HCT116 (cell line): ENCODE measurements at regions not wholly inside any gene's neighbourhood (a gene's known extent, or its start where the extent isn't known, plus 50 kb on each side); places are given as distances from the start of the nearest gene placed in this dataset.

Experiments used
- ATAC-seq: fragments of 200-7000 bp; cut with Tn5 transposase; 2 replicates; pipeline ENCODE4 v1.9.1; 2020; ENCODE audit warnings: mild to moderate bottlenecking, moderate library complexity
- BruUV-seq: library from RNA; stranded (reverse); fragments of 400-500 nt; replicated peaks from 2 replicates; lab custom pipeline; 2021; lab: Mats Ljungman, UMichigan
- CTCF ChIA-PET: fragments of 300-600 bp; sonication (Branson Sonifier 250); formaldehyde crosslinking; loops from one replicate; lab custom pipeline; 2021; ENCODE audit warnings: antibody characterized with exemption; lab: Charles Lee
- POLR2A ChIA-PET: fragments of 300-600, 350-600 bp; sonication (Branson Sonifier 250); formaldehyde crosslinking; loops from one replicate; lab custom pipeline; 2021; ENCODE audit warnings: antibody characterized with exemption; lab: Charles Lee
- RAD21 ChIA-PET, 2 experiments: fragments of 300-600 bp; sonication (Branson Sonifier 250); formaldehyde crosslinking; loops; one replicate each; lab custom pipeline; 2023; ENCODE audit warnings: low total read pairs in 2 of 2; ENCODE audit not compliant: uncharacterized antibody in 2 of 2, unreplicated experiment in 2 of 2, low non-redundant PET in 1 of 2; lab: Charles Lee
- DNase-seq: peaks from one replicate; pipeline ENCODE4 v3.0.0-alpha.2; 2010; ENCODE audit warnings: low read depth, low spot score
- H2AFZ ChIP-seq: fragments of 200-600 bp; shearing (Covaris generic), sonication (generic); 2 replicates; pipeline ENCODE4 v1.6.1; 2017; ENCODE audit warnings: low read depth, mixed run types, mixed read lengths, antibody characterized with exemption, low read length; ENCODE audit not compliant: poor library complexity, severe bottlenecking
- H3K27ac ChIP-seq: 2 replicates; pipeline ENCODE4 v1.5.1; 2012; ENCODE audit warnings: low read depth, low read length
- H3K27me3 ChIP-seq: fragments of 200-600 bp; sonication (generic); 2 replicates; pipeline ENCODE4 v1.6.1; 2016; ENCODE audit warnings: mixed run types, low read length, mixed read lengths; ENCODE audit not compliant: insufficient read depth
- H3K36me3 ChIP-seq, 2 experiments: fragments of 200-500 bp in 1 of 2; fragments of 200-600 bp in 1 of 2; sonication (Bioruptor generic) in 1 of 2; sonication (generic) in 1 of 2; 2 replicates each; pipeline versions ENCODE4 v1.5.1 to v1.6.1; 2014 to 2016; ENCODE audit warnings: low read length in 2 of 2, inconsistent platforms in 1 of 2, mixed read lengths in 1 of 2, mixed run types in 1 of 2; ENCODE audit not compliant: insufficient read depth in 2 of 2, control insufficient read depth in 1 of 2
- H3K4me1 ChIP-seq, 2 experiments: fragments of 200-600 bp in 1 of 2; sonication (generic) in 1 of 2; 2 replicates each; pipeline versions ENCODE4 v1.5.1 to v1.6.1; 2012 to 2017; ENCODE audit warnings: low read length in 2 of 2, inconsistent platforms in 1 of 2, mild to moderate bottlenecking in 1 of 2, mixed read lengths in 1 of 2, mixed run types in 1 of 2, moderate library complexity in 1 of 2; ENCODE audit not compliant: insufficient read depth in 2 of 2, control insufficient read depth in 1 of 2
- H3K4me2 ChIP-seq: fragments of 200-600 bp; sonication (generic); 2 replicates; pipeline ENCODE4 v1.6.1; 2017; ENCODE audit warnings: mixed run types, low read length, mixed read lengths
- H3K4me3 ChIP-seq, 2 experiments: fragments of 200-600 bp in 1 of 2; sonication (generic) in 1 of 2; replicated peaks in 1 of 2; 2 replicates each; pipeline ENCODE4 v1.5.1; 2011 to 2016; ENCODE audit warnings: low read length in 2 of 2, control low read depth in 1 of 2, low read depth in 1 of 2, mild to moderate bottlenecking in 1 of 2, mixed read lengths in 1 of 2, mixed run types in 1 of 2
- H3K79me2 ChIP-seq: fragments of 200-600 bp; sonication (generic); 2 replicates; pipeline ENCODE4 v1.6.1; 2017; ENCODE audit warnings: mild to moderate bottlenecking, mixed run types, low read length, moderate library complexity, mixed read lengths; ENCODE audit not compliant: insufficient read depth
- H3K9ac ChIP-seq: fragments of 200-600 bp; sonication (generic); 2 replicates; pipeline ENCODE4 v1.6.1; 2016; ENCODE audit warnings: low read length, mixed read lengths
- H3K9me2 ChIP-seq: fragments of 200-600 bp; sonication (generic), shearing (Covaris generic); 2 replicates; pipeline ENCODE4 v1.6.1; 2017; ENCODE audit warnings: mixed run types, mild to moderate bottlenecking, moderate library complexity; ENCODE audit not compliant: insufficient read depth
- H3K9me3 ChIP-seq, 2 experiments: fragments of 200-500 bp in 1 of 2; fragments of 200-600 bp in 1 of 2; sonication (Bioruptor generic) in 1 of 2; sonication (generic) in 1 of 2; 2 replicates each; pipeline ENCODE4 v1.6.1; 2014 to 2017; ENCODE audit warnings: low read length in 2 of 2, mixed read lengths in 2 of 2, inconsistent platforms in 1 of 2, low read depth in 1 of 2, mild to moderate bottlenecking in 1 of 2, mixed run types in 1 of 2, moderate library complexity in 1 of 2; ENCODE audit not compliant: control insufficient read depth in 1 of 2, insufficient read depth in 1 of 2
- H4K20me1 ChIP-seq: fragments of 200-600 bp; sonication (generic), shearing (Covaris generic); 2 replicates; pipeline ENCODE4 v1.6.1; 2017; ENCODE audit warnings: mixed run types, mild to moderate bottlenecking, moderate library complexity; ENCODE audit not compliant: insufficient read depth
- CBX3 ChIP-seq: IDR thresholded peaks from 2 replicates; pipeline ENCODE4 v1.6.1; 2012; ENCODE audit warnings: low read depth
- EGR1 ChIP-seq: IDR thresholded peaks from 2 replicates; pipeline ENCODE4 v1.6.1; 2012; ENCODE audit warnings: low read depth
- ELF1 ChIP-seq: IDR thresholded peaks from 2 replicates; pipeline ENCODE4 v1.6.1; 2012; ENCODE audit warnings: low read depth, borderline replicate concordance
- JUND ChIP-seq: IDR thresholded peaks from 2 replicates; pipeline ENCODE4 v1.6.1; 2012
- POLR2AphosphoS5 ChIP-seq: IDR thresholded peaks from 2 replicates; pipeline ENCODE4 v1.6.1; 2011; ENCODE audit warnings: mild to moderate bottlenecking, low read depth, low read length, moderate library complexity
- RAD21 ChIP-seq: IDR thresholded peaks from 2 replicates; pipeline ENCODE4 v1.6.1; 2012; ENCODE audit warnings: low read depth, mild to moderate bottlenecking
- SIN3A ChIP-seq: IDR thresholded peaks from 2 replicates; pipeline ENCODE4 v1.6.1; 2012; ENCODE audit warnings: low read depth
- intact Hi-C: fragments of 100-400 bp; cut with micrococcal nuclease; formaldehyde crosslinking; loops from 2 replicates; pipeline ENCODE4 v1.10.0; 2022
- TF ChIP-seq, protein P1 (sequence below), 3 experiments: fragments of 200-600 bp in 1 of 3; sonication (generic) in 1 of 3; IDR thresholded peaks in 2 of 3; conservative IDR thresholded peaks in 1 of 3; 2 replicates each; pipeline ENCODE4 v1.5.1; 2012 to 2017; ENCODE audit warnings: low read depth in 2 of 3, low read length in 2 of 3, antibody characterized with exemption in 1 of 3, borderline replicate concordance in 1 of 3, control low read depth in 1 of 3, mild to moderate bottlenecking in 1 of 3, mixed read lengths in 1 of 3, mixed run types in 1 of 3, moderate library complexity in 1 of 3; ENCODE audit not compliant: insufficient read depth in 1 of 3
- TF ChIP-seq, protein P2 (sequence below): IDR thresholded peaks from 2 replicates; pipeline ENCODE4 v1.6.1; 2012

DNA sequence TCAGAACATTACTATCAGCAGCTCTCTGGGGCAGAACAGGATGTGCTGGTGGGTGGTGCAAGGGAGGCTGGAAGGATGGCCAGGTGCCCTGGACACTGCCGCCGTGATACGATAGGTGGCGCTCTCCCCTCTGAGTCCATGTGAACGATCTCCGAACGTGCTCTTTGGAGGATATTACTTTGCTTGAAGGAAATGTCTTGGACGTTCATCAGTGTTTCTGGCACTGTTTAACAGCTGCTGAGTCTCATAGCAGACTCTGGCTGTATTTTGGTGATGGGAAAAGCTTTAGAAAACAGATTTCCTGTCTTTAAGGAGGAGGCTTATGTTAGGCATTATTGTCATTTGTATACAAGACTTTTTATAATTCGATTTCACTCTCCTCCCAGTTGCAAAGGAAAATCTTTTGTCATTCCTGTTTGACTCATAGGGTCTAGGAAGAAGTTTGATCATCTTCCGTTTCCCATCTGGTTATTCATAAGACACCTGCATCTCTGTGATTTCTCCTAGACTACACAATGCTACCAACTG, 386.2 kb upstream of the ADGRL2 start:
- Histone ChIP-seq H3K36me3 (no peaks in the 10 kb centered on the region), H4K20me1 (no peaks in the 10 kb centered on the region), H3K4me1 (no peaks in the 10 kb centered on the region), H3K4me2 (no peak overlapping the region), H3K79me2 (no peaks in the 10 kb centered on the region), H3K9me2 (no peaks in the 10 kb centered on the region), H3K4me3 (no peak overlapping the region), H3K9me3 (no peaks in the 10 kb centered on the region), H2AFZ (peak overlapping the region; percentile 46), H3K27ac (no peak overlapping the region), H3K27me3 (no peaks in the 10 kb centered on the region), H3K9ac (no peak overlapping the region)
- no TSS peak for BruUV-seq
- DNase-seq (peak; percentile 8), ATAC-seq (peak; percentile 91)
- ChIA-PET RAD21 (no interaction called here), POLR2A (no interaction called here), CTCF (interaction anchor here (0.8 kb wide), 1 partner anchor 15 kb away, joined by 3 read pairs; no protein-coding TSS in a partner anchor)
- TF ChIP-seq POLR2AphosphoS5 (no peak), EGR1 (no peak), JUND (no peak), ELF1 (no peak), CBX3 (peak; percentile 40; the same call in 1 of the 2 replicates), SIN3A (no peak), RAD21 (peak; percentile 42)
- TF ChIP-seq, protein P1, sequence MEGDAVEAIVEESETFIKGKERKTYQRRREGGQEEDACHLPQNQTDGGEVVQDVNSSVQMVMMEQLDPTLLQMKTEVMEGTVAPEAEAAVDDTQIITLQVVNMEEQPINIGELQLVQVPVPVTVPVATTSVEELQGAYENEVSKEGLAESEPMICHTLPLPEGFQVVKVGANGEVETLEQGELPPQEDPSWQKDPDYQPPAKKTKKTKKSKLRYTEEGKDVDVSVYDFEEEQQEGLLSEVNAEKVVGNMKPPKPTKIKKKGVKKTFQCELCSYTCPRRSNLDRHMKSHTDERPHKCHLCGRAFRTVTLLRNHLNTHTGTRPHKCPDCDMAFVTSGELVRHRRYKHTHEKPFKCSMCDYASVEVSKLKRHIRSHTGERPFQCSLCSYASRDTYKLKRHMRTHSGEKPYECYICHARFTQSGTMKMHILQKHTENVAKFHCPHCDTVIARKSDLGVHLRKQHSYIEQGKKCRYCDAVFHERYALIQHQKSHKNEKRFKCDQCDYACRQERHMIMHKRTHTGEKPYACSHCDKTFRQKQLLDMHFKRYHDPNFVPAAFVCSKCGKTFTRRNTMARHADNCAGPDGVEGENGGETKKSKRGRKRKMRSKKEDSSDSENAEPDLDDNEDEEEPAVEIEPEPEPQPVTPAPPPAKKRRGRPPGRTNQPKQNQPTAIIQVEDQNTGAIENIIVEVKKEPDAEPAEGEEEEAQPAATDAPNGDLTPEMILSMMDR (IDR thresholded peaks at IDR 0.05 in 2 of 3, conservative IDR thresholded peaks at IDR 0.05 in 1 of 3; ENCODE audit: borderline replicate concordance in 1 of 3, insufficient read depth in 1 of 3, low read depth in 2 of 3, low read length in 2 of 3): peak; percentile 12 to 75 (median 73); a peak in 4 of 6 replicates
- TF ChIP-seq, protein P2, sequence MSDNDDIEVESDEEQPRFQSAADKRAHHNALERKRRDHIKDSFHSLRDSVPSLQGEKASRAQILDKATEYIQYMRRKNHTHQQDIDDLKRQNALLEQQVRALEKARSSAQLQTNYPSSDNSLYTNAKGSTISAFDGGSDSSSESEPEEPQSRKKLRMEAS: no peak
- intact Hi-C loops: no loop called here
